ENCODE measurements at regions not wholly inside any gene's neighbourhood (a gene's known extent, or its start where the extent isn't known, plus 50 kb on each side); places are given as distances from the start of the nearest gene placed in this dataset.

GRCh38 chr15:70415398-70415797 lies 317.7 kb upstream of the TLE3 start:
- no peaks in the 10 kb centered on the region for H4K20me1 ChIP-seq (ENCODE audit: insufficient read depth, low read length)
- H3K14ac ChIP-seq (replicated peaks; ENCODE audit: low read depth, low read length): no peak overlapping the region
- no peak overlapping the region for H2BK5ac ChIP-seq (ENCODE audit: low read depth, low read length, poor library complexity, severe bottlenecking)
- no peak overlapping the region for H3K4me2 ChIP-seq (ENCODE audit: low read depth, low read length)
- H4K91ac ChIP-seq (ENCODE audit: insufficient read depth, low read depth, low read length): no peak overlapping the region
- peaks cover 80% of the 10 kb centered on the region for H3K27me3 ChIP-seq (ENCODE audit: control insufficient read depth, insufficient read depth, low read length)
- in situ Hi-C loops (cut with MboI; ENCODE audit: low sequenced_read_pairs) (no loop called here), dilution Hi-C loops (cut with HindIII; ENCODE audit: low sequenced_read_pairs, unreplicated experiment) (no loop called here), intact Hi-C loops (cut with micrococcal nuclease) (no loop called here)
- H3K36me3 ChIP-seq (ENCODE audit: control insufficient read depth, insufficient read depth, low read length): no peaks in the 10 kb centered on the region
- H2AK5ac ChIP-seq (ENCODE audit: low read depth, low read length): no peak overlapping the region
- no peak overlapping the region for H3K18ac ChIP-seq (ENCODE audit: low read depth, low read length)
- no TSS peak for BruUV-seq (replicated peaks)
- no peak overlapping the region for H3K27ac ChIP-seq (ENCODE audit: insufficient read depth, low read length)
- no peak overlapping the region for H3K4ac ChIP-seq (ENCODE audit: low read depth, low read length)
- CTCF ChIA-PET: no interaction called here
- ATAC-seq (ENCODE audit: low read depth) (no peak), DNase-seq (no peak)
- no peak overlapping the region for H3K23ac ChIP-seq (ENCODE audit: low read depth, low read length)
- no peak overlapping the region for H2BK20ac ChIP-seq (ENCODE audit: low read depth, low read length)
- TF ChIP-seq RFX5 (IDR thresholded peaks at IDR 0.05; ENCODE audit: low read depth, low read length): no peak
- TF ChIP-seq RCOR1 (IDR thresholded peaks at IDR 0.05; ENCODE audit: insufficient replicate concordance, low read length): no peak
- TF ChIP-seq MAZ (IDR thresholded peaks at IDR 0.05; ENCODE audit: borderline replicate concordance, low read depth, low read length): no peak
- TF ChIP-seq USF2 (IDR thresholded peaks at IDR 0.05; ENCODE audit: low read depth, low read length): no peak
- no peak for TF ChIP-seq FOS (IDR thresholded peaks at IDR 0.05; ENCODE audit: low read depth, low read length)
- no peak for TF ChIP-seq BHLHE40 (IDR thresholded peaks at IDR 0.05; ENCODE audit: low read depth, low read length)
- no peak for TF ChIP-seq MXI1 (IDR thresholded peaks at IDR 0.05; ENCODE audit: borderline replicate concordance, low read depth, low read length)
- TF ChIP-seq CEBPB (IDR thresholded peaks at IDR 0.05; ENCODE audit: low read depth, low read length): no peak
- no peak overlapping the region for H2AK9ac ChIP-seq (replicated peaks; ENCODE audit: low read depth, low read length, poor library complexity)
- H3K79me1 ChIP-seq (ENCODE audit: low read depth in 1 of 2, low read length in 2 of 2): no peaks in the 10 kb centered on the region
- POLR2A ChIA-PET (ENCODE audit: unreplicated experiment): no interaction called here
- no peak overlapping the region for H3K4me3 ChIP-seq (ENCODE audit: insufficient read depth, low read depth, low read length)
- no peak overlapping the region for H2AFZ ChIP-seq (replicated peaks; ENCODE audit: low read length, poor library complexity)
- no peak overlapping the region for H3K56ac ChIP-seq (ENCODE audit: extremely low read depth, insufficient read depth, low read length)
- H3K4me1 ChIP-seq (ENCODE audit: control insufficient read depth, insufficient read depth, low read length): no peaks in the 10 kb centered on the region
- H2BK120ac ChIP-seq (ENCODE audit: low read depth, low read length): no peak overlapping the region
- 85% methylated on average over 5 of the region's 18 CpGs; no CpG with 5 or more reads in 1 of the 2 experiments for WGBS, 2 experiments (ENCODE audit: extremely low coverage in 2 of 2, insufficient read length in 1 of 2)
- H4K5ac ChIP-seq (ENCODE audit: low read depth, low read length): no peak overlapping the region
- H4K8ac ChIP-seq (ENCODE audit: low read depth in 2 of 2, low read length in 2 of 2): no peak overlapping the region
- H3K9me1 ChIP-seq (ENCODE audit: insufficient read depth, low read length): no peaks in the 10 kb centered on the region
- H2BK15ac ChIP-seq (ENCODE audit: low read depth, low read length): no peak overlapping the region
- H3K9me3 ChIP-seq (ENCODE audit: control insufficient read depth, insufficient read depth, low read length): no peaks in the 10 kb centered on the region; the same call in 1 of the 2 replicates
- H3K9ac ChIP-seq (ENCODE audit: low read depth, low read length): no peak overlapping the region
